Endothelial cell of umbilical vein (primary cell): ENCODE measurements at regions not wholly inside any gene's neighbourhood (a gene's known extent, or its start where the extent isn't known, plus 50 kb on each side); places are given as distances from the start of the nearest gene placed in this dataset.

ENCODE experiments used
- BruUV-seq: library from RNA; stranded (reverse); fragments of 400-500 nt; replicated peaks from 2 replicates; lab custom pipeline; 2021; lab: Mats Ljungman, UMichigan
- CTCF ChIA-PET: fragments of 300-600, 350-600 bp; sonication (Branson Sonifier 250); formaldehyde crosslinking; loops from one replicate; lab custom pipeline; 2021; ENCODE audit warnings: antibody characterized with exemption, inconsistent platforms; lab: Charles Lee
- POLR2A ChIA-PET: fragments of 300-600, 350-600 bp; sonication (Branson Sonifier 250); formaldehyde crosslinking; loops from one replicate; lab custom pipeline; 2021; ENCODE audit warnings: antibody characterized with exemption, inconsistent platforms; lab: Charles Lee
- DNase-seq: peaks from one replicate; pipeline ENCODE4 v3.0.0-alpha.2; 2011; ENCODE audit warnings: low read depth, low spot score
- FAIRE-seq: peaks from 2 replicates; lab custom pipeline; 2011; peaks lifted over from hg19 to GRCh38; lab: Jason Lieb, UNC
- H2AFZ ChIP-seq: 2 replicates; pipeline ENCODE4 v1.6.0; 2012; ENCODE audit warnings: low read depth, low read length, control low read depth, inconsistent platforms
- H3K27ac ChIP-seq: 2 replicates; pipeline ENCODE4 v1.5.1; 2011; ENCODE audit warnings: low read depth, mild to moderate bottlenecking, control low read depth, low read length, moderate library complexity; ENCODE audit not compliant: insufficient read depth
- H3K27me3 ChIP-seq, 2 experiments: 2 replicates each; pipeline versions ENCODE4 v1.6.0 to v1.6.1; 2011; ENCODE audit warnings: low read length in 2 of 2, mixed read lengths in 1 of 2; ENCODE audit not compliant: control insufficient read depth in 2 of 2, insufficient read depth in 2 of 2
- H3K36me3 ChIP-seq, 2 experiments: 2 replicates in 1 of 2; 3 replicates in 1 of 2; pipeline ENCODE4 v1.5.1; 2011; ENCODE audit warnings: low read length in 2 of 2, mild to moderate bottlenecking in 1 of 2, moderate library complexity in 1 of 2; ENCODE audit not compliant: control insufficient read depth in 2 of 2, insufficient read depth in 2 of 2; ENCODE audit errors: extremely low read depth in 1 of 2
- H3K4me1 ChIP-seq: 3 replicates; pipeline ENCODE4 v1.5.1; 2011; ENCODE audit warnings: mild to moderate bottlenecking, low read length; ENCODE audit not compliant: control insufficient read depth, insufficient read depth; ENCODE audit errors: extremely low read depth
- H3K4me2 ChIP-seq: 2 replicates; pipeline ENCODE4 v1.6.1; 2011; ENCODE audit warnings: low read length, control low read depth, mixed read lengths; ENCODE audit not compliant: insufficient read depth
- H3K4me3 ChIP-seq, 3 experiments: fragments of 200-600 bp in 1 of 3; sonication (generic), shearing (Covaris generic) in 1 of 3; replicated peaks in 1 of 3; 2 replicates each; pipeline ENCODE4 v1.5.1; 2011 to 2016; ENCODE audit warnings: control low read depth in 3 of 3, low read length in 3 of 3, mild to moderate bottlenecking in 2 of 3, inconsistent platforms in 1 of 3, low read depth in 1 of 3, moderate library complexity in 1 of 3; ENCODE audit not compliant: insufficient read depth in 1 of 3
- H3K79me2 ChIP-seq: 2 replicates; pipeline ENCODE4 v1.6.0; 2012; ENCODE audit warnings: low read length, inconsistent platforms; ENCODE audit not compliant: control insufficient read depth, insufficient read depth
- H3K9ac ChIP-seq: replicated peaks from 2 replicates; pipeline ENCODE3; 2011; ENCODE audit warnings: low read length, control low read depth; ENCODE audit not compliant: insufficient read depth; ENCODE audit errors: extremely low read depth
- H3K9me1 ChIP-seq: replicated peaks from 3 replicates; pipeline ENCODE4 v1.6.0; 2011; ENCODE audit warnings: mild to moderate bottlenecking, low read length; ENCODE audit not compliant: control insufficient read depth, insufficient read depth; ENCODE audit errors: extremely low read depth
- H3K9me3 ChIP-seq: replicated peaks from 2 replicates; pipeline ENCODE4 v1.5.1; 2012; ENCODE audit warnings: low read length, inconsistent platforms; ENCODE audit not compliant: control insufficient read depth, insufficient read depth
- H4K20me1 ChIP-seq: replicated peaks from 2 replicates; pipeline ENCODE3; 2011; ENCODE audit warnings: mild to moderate bottlenecking, low read length; ENCODE audit not compliant: control insufficient read depth, insufficient read depth; ENCODE audit errors: extremely low read depth
- EZH2 ChIP-seq: IDR thresholded peaks from 2 replicates; pipeline ENCODE4 v1.6.1; 2012; ENCODE audit warnings: borderline replicate concordance, low read depth, mild to moderate bottlenecking, moderate library complexity, low read length, inconsistent platforms; ENCODE audit not compliant: severe bottlenecking
- FOS ChIP-seq: IDR thresholded peaks from 2 replicates; pipeline ENCODE4 v1.6.1; 2011; ENCODE audit warnings: mild to moderate bottlenecking, low read length, moderate library complexity, borderline replicate concordance; ENCODE audit not compliant: insufficient read depth
- GATA2 ChIP-seq: IDR thresholded peaks from 2 replicates; pipeline ENCODE4 v1.7.0; 2011; ENCODE audit warnings: low read depth, mild to moderate bottlenecking, moderate library complexity, mixed read lengths, low read length; ENCODE audit not compliant: insufficient read length, insufficient read depth
- JUN ChIP-seq: IDR thresholded peaks from 2 replicates; pipeline ENCODE4 v1.6.1; 2011; ENCODE audit warnings: borderline replicate concordance, low read depth; ENCODE audit not compliant: insufficient read length, insufficient read depth
- MYC ChIP-seq: IDR thresholded peaks from one replicate; pipeline ENCODE4 v1.6.1; 2011; ENCODE audit warnings: mild to moderate bottlenecking, low read depth, low read length
- POLR2A ChIP-seq: IDR thresholded peaks from 2 replicates; pipeline ENCODE4 v1.6.1; 2012; ENCODE audit warnings: low read depth, mild to moderate bottlenecking, control low read depth, low read length
- POLR2AphosphoS5 ChIP-seq: IDR thresholded peaks from 2 replicates; pipeline ENCODE4 v1.6.1; 2012; ENCODE audit warnings: low read depth, mild to moderate bottlenecking, control low read depth, low read length, moderate library complexity; ENCODE audit not compliant: insufficient read depth
- dilution Hi-C: fragments of 300-500 bp; cut with MboI; formaldehyde crosslinking; loops from one replicate; pipeline ENCODE4 v1.15.0; 2019; ENCODE audit warnings: low sequenced_read_pairs; ENCODE audit not compliant: extremely low pct_ligation_motif_present
- intact Hi-C: fragments of 100-400 bp; cut with micrococcal nuclease; formaldehyde crosslinking; loops from one replicate; pipeline ENCODE4 v1.10.0; 2022
- TF ChIP-seq, protein P1 (sequence below): IDR thresholded peaks from 2 replicates; pipeline ENCODE4 v1.6.1; 2011; ENCODE audit not compliant: insufficient read depth, insufficient read length
- TF ChIP-seq, protein P2 (sequence below), 2 donors: IDR thresholded peaks; 1 replicate in 1 of 2; 2 replicates in 1 of 2; pipeline ENCODE4 v1.5.1; 2011; ENCODE audit warnings: low read length in 2 of 2, mild to moderate bottlenecking in 2 of 2, moderate library complexity in 2 of 2, control low read depth in 1 of 2, inconsistent platforms in 1 of 2, low read depth in 1 of 2; ENCODE audit not compliant: insufficient read depth in 1 of 2; ENCODE audit errors: extremely low read depth in 1 of 2

DNA sequence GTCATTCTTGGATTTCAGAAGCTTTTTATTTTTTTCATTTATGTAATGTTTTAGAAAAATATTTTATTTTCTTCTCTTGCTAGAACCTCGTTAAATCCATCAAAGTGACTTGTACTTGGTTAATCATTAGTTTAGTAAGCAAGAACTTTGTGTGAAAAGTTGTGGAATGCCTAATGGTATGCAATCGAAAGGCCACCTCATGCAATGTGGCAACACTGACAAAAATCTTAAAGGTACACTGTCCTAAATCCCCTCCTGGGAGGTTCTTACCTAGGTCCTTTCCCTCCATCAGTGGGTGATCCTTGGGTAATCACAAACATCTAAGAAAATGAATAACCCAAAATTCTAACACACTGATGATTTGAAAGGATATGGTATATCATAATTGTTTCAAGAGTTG, 304.2 kb downstream of the DNAH5 start:
- dilution Hi-C loops (no loop called here), intact Hi-C loops (no loop called here)
- no peak overlapping the region for H3K27ac ChIP-seq
- no peak for DNase-seq
- H3K4me3 ChIP-seq = no peak overlapping the region
- H2AFZ ChIP-seq = no peak overlapping the region
- no peaks in the 10 kb centered on the region for H4K20me1 ChIP-seq
- no peaks in the 10 kb centered on the region for H3K27me3 ChIP-seq
- CTCF ChIA-PET = no interaction called here
- no peak overlapping the region for H3K9ac ChIP-seq
- H3K9me3 ChIP-seq = no peaks in the 10 kb centered on the region
- no peaks in the 10 kb centered on the region for H3K79me2 ChIP-seq
- TF ChIP-seq EZH2 (no peak), MYC (no peak), GATA2 (no peak), POLR2AphosphoS5 (no peak), FOS (no peak), JUN (no peak), POLR2A (no peak)
- TF ChIP-seq, protein P1, sequence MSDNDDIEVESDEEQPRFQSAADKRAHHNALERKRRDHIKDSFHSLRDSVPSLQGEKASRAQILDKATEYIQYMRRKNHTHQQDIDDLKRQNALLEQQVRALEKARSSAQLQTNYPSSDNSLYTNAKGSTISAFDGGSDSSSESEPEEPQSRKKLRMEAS = no peak
- TF ChIP-seq, protein P2, sequence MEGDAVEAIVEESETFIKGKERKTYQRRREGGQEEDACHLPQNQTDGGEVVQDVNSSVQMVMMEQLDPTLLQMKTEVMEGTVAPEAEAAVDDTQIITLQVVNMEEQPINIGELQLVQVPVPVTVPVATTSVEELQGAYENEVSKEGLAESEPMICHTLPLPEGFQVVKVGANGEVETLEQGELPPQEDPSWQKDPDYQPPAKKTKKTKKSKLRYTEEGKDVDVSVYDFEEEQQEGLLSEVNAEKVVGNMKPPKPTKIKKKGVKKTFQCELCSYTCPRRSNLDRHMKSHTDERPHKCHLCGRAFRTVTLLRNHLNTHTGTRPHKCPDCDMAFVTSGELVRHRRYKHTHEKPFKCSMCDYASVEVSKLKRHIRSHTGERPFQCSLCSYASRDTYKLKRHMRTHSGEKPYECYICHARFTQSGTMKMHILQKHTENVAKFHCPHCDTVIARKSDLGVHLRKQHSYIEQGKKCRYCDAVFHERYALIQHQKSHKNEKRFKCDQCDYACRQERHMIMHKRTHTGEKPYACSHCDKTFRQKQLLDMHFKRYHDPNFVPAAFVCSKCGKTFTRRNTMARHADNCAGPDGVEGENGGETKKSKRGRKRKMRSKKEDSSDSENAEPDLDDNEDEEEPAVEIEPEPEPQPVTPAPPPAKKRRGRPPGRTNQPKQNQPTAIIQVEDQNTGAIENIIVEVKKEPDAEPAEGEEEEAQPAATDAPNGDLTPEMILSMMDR (IDR thresholded peaks at IDR 0.05; ENCODE audit: extremely low read depth in 1 of 2, insufficient read depth in 1 of 2, low read depth in 1 of 2, low read length in 2 of 2) = no peak
- no peak overlapping the region for H3K4me2 ChIP-seq
- BruUV-seq = no TSS peak
- no peaks in the 10 kb centered on the region for H3K4me1 ChIP-seq
- H3K36me3 ChIP-seq = no peaks in the 10 kb centered on the region
- FAIRE-seq = no peak
- no peaks in the 10 kb centered on the region for H3K9me1 ChIP-seq
- POLR2A ChIA-PET = no interaction called here
